GM12878 (cell line): ENCODE measurements at regions not wholly inside any gene's neighbourhood (a gene's known extent, or its start where the extent isn't known, plus 50 kb on each side); places are given as distances from the start of the nearest gene placed in this dataset.

Source experiments
- ATAC-seq: fragments of 200-7000 bp; cut with Tn5 transposase; 3 replicates; pipeline ENCODE4 v1.9.1; 2020; ENCODE audit warnings: mild to moderate bottlenecking, moderate library complexity
- BruUV-seq: library from RNA; stranded (reverse); fragments of 400-500 nt; replicated peaks from 2 replicates; lab custom pipeline; 2021; lab: Mats Ljungman, UMichigan
- CTCF ChIA-PET: fragments of 300-600 bp; sonication (Branson Sonifier 250); formaldehyde crosslinking; extraction: SDS; loops from one replicate; lab custom pipeline; 2021; ENCODE audit warnings: inconsistent platforms; lab: Yijun Ruan, JAX
- POLR2A ChIA-PET: fragments of 350-600 bp; formaldehyde crosslinking; extraction: SDS; loops from one replicate; lab custom pipeline; 2021; ENCODE audit warnings: inconsistent platforms; lab: Charles Lee
- RAD21 ChIA-PET: fragments of 300-600 bp; sonication (Branson Sonifier 250); formaldehyde crosslinking; loops from one replicate; lab custom pipeline; 2023; ENCODE audit warnings: antibody characterized with exemption; ENCODE audit not compliant: unreplicated experiment; lab: Charles Lee
- SMC1A ChIA-PET: fragments of 300-600 bp; sonication (Branson Sonifier 250); formaldehyde crosslinking; loops from one replicate; lab custom pipeline; 2023; ENCODE audit not compliant: unreplicated experiment, uncharacterized antibody; lab: Charles Lee
- DNase-seq: peaks from one replicate; pipeline ENCODE4 v3.0.0-alpha.2; 2011; ENCODE audit warnings: low read depth, low spot score
- FAIRE-seq: peaks from 3 replicates; lab custom pipeline; 2011; peaks lifted over from hg19 to GRCh38; lab: Jason Lieb, UNC
- H2AFZ ChIP-seq: 2 replicates; pipeline ENCODE4 v1.6.0; 2011; ENCODE audit warnings: low read depth, low read length, control low read depth; ENCODE audit not compliant: control insufficient read depth
- H3K27ac ChIP-seq: 2 replicates; pipeline ENCODE4 v1.5.1; 2011; ENCODE audit warnings: control low read depth; ENCODE audit not compliant: control insufficient read depth, insufficient read depth
- H3K27me3 ChIP-seq, 2 experiments: replicated peaks in 1 of 2; 2 replicates each; pipeline versions ENCODE4 v1.6.0 to v1.6.1; 2011; ENCODE audit warnings: low read length in 1 of 2; ENCODE audit not compliant: control insufficient read depth in 2 of 2, insufficient read depth in 2 of 2
- H3K36me3 ChIP-seq, 2 experiments: 2 replicates each; pipeline ENCODE4 v1.5.1; 2011; ENCODE audit warnings: low read length in 1 of 2; ENCODE audit not compliant: control insufficient read depth in 2 of 2, insufficient read depth in 2 of 2
- H3K4me1 ChIP-seq: 2 replicates; pipeline ENCODE4 v1.6.1; 2011; ENCODE audit warnings: mild to moderate bottlenecking, low read length, moderate library complexity, mixed read lengths; ENCODE audit not compliant: control insufficient read depth, insufficient read depth
- H3K4me2 ChIP-seq: 2 replicates; pipeline ENCODE4 v1.6.0; 2011; ENCODE audit warnings: control low read depth; ENCODE audit not compliant: control insufficient read depth, insufficient read depth
- H3K4me3 ChIP-seq: fragments of 200-600 bp; sonication (generic); 2 replicates; pipeline ENCODE4 v1.5.1; 2016
- H3K79me2 ChIP-seq: 2 replicates; pipeline ENCODE4 v1.6.0; 2011; ENCODE audit warnings: low read length; ENCODE audit not compliant: control insufficient read depth, insufficient read depth
- H3K9ac ChIP-seq: 2 replicates; pipeline ENCODE4 v1.8.0; 2011; ENCODE audit warnings: low read length, control low read depth, mixed read lengths; ENCODE audit not compliant: control insufficient read depth, insufficient read depth
- H3K9me3 ChIP-seq: replicated peaks from 3 replicates; pipeline ENCODE4 v1.5.1; 2011; ENCODE audit warnings: mild to moderate bottlenecking, low read length; ENCODE audit not compliant: control insufficient read depth, insufficient read depth
- H4K20me1 ChIP-seq: 2 replicates; pipeline ENCODE4 v1.6.0; 2011; ENCODE audit not compliant: control insufficient read depth, insufficient read depth
- PML ChIP-seq: IDR thresholded peaks from 2 replicates; pipeline ENCODE4 v1.6.1; 2012; ENCODE audit warnings: low read length, inconsistent platforms
- SPI1 ChIP-seq: IDR thresholded peaks from 2 replicates; pipeline ENCODE4 v1.6.1; 2011; ENCODE audit warnings: low read depth, mild to moderate bottlenecking, low read length, moderate library complexity, borderline replicate concordance; ENCODE audit not compliant: insufficient read depth
- SUZ12 ChIP-seq: fragments of 200-600 bp; sonication (generic); IDR thresholded peaks from one replicate; pipeline ENCODE4 v1.6.1; 2018; ENCODE audit warnings: antibody characterized with exemption, mild to moderate bottlenecking; ENCODE audit not compliant: unreplicated experiment
- ZNF592 ChIP-seq: fragments of 450-650 bp; IDR thresholded peaks from 2 replicates; pipeline ENCODE4 v1.6.1; 2017; ENCODE audit warnings: mild to moderate bottlenecking, moderate library complexity
- WGBS: methylation state at CpG from one replicate; pipeline ENCODE4 v1.1.6; 2016; ENCODE audit warnings: low lambda C conversion rate; ENCODE audit not compliant: insufficient replicate concordance, insufficient coverage; ENCODE audit errors: missing lambda C conversion rate; 5-methylcytosine and 5-hydroxymethylcytosine counted together
- in situ Hi-C: fragments of 300-500 bp; cut with MboI; formaldehyde crosslinking; loops from 9 replicates; pipeline ENCODE4 v1.14.3; 2018; ENCODE audit warnings: mixed read lengths
- intact Hi-C: fragments of 100-400 bp; cut with micrococcal nuclease; formaldehyde crosslinking; loops from one replicate; pipeline ENCODE4 v1.14.2; 2022; ENCODE audit not compliant: unreplicated experiment

- no peaks in the 10 kb centered on the region for H4K20me1 ChIP-seq
- no peaks in the 10 kb centered on the region for H3K79me2 ChIP-seq
- H3K27ac ChIP-seq: no peak overlapping the region
- no TSS peak for BruUV-seq
- 26% methylated on average over 7 of the region's 7 CpGs for WGBS
- intact Hi-C loops (no loop called here), in situ Hi-C loops (no loop called here)
- no peaks in the 10 kb centered on the region for H3K9me3 ChIP-seq
- FAIRE-seq (no peak), ATAC-seq (no peak), DNase-seq (no peak)
- ChIA-PET RAD21 (no interaction called here), CTCF (interaction anchor here (1.3 kb wide), 1 partner anchor 13 kb away, joined by 4 read pairs; no protein-coding TSS in a partner anchor), POLR2A (no interaction called here), SMC1A (interaction anchor here (2.0 kb wide), 1 partner anchor 34 kb away, joined by 5 read pairs; no protein-coding TSS in a partner anchor)
- no peak overlapping the region for H2AFZ ChIP-seq
- H3K36me3 ChIP-seq: no peaks in the 10 kb centered on the region
- no peaks in the 10 kb centered on the region; the same call in 1 of the 2 replicates for H3K4me1 ChIP-seq
- H3K4me2 ChIP-seq: no peak overlapping the region
- TF ChIP-seq PML: no peak
- no peak for TF ChIP-seq ZNF592
- no peak for TF ChIP-seq SPI1
- TF ChIP-seq SUZ12: no peak
- no peak overlapping the region for H3K9ac ChIP-seq
- H3K27me3 ChIP-seq: no peaks in the 10 kb centered on the region
- no peak overlapping the region for H3K4me3 ChIP-seq
Observed at GRCh38 chr22:22396741-22397291, 111.7 kb downstream of the ZNF280B start.
